Neuronal stem cell (in vitro differentiated cells): ENCODE measurements at regions not wholly inside any gene's neighbourhood (a gene's known extent, or its start where the extent isn't known, plus 50 kb on each side); places are given as distances from the start of the nearest gene placed in this dataset.

Source experiments
- DNase-seq: peaks from one replicate; pipeline ENCODE4 v3.0.0-alpha.2; 2013; ENCODE audit warnings: low spot score
- H2AFZ ChIP-seq: one replicate; pipeline ENCODE4 v1.6.1; 2013; ENCODE audit warnings: mild to moderate bottlenecking, low read length, inconsistent platforms
- H2AK5ac ChIP-seq: 2 replicates; pipeline ENCODE4 v1.6.1; 2013; ENCODE audit warnings: low read depth, mild to moderate bottlenecking, inconsistent platforms, low read length, moderate library complexity, mixed read lengths
- H2BK120ac ChIP-seq: 2 replicates; pipeline ENCODE4 v1.6.1; 2013; ENCODE audit warnings: low read depth, mild to moderate bottlenecking, inconsistent platforms, low read length, moderate library complexity, mixed read lengths
- H2BK12ac ChIP-seq: one replicate; pipeline ENCODE4 v1.6.1; 2013; ENCODE audit warnings: low read length, inconsistent platforms
- H2BK15ac ChIP-seq: 2 replicates; pipeline ENCODE4 v1.6.1; 2013; ENCODE audit warnings: mild to moderate bottlenecking, low read length, inconsistent platforms, mixed read lengths
- H2BK5ac ChIP-seq: one replicate; pipeline ENCODE4 v1.6.1; 2013; ENCODE audit warnings: inconsistent platforms, mild to moderate bottlenecking, low read length, moderate library complexity
- H3K14ac ChIP-seq: one replicate; pipeline ENCODE4 v1.6.1; 2013; ENCODE audit warnings: low read length, inconsistent platforms
- H3K18ac ChIP-seq: 2 replicates; pipeline ENCODE4 v1.6.1; 2013; ENCODE audit warnings: low read length, inconsistent platforms
- H3K23ac ChIP-seq: 2 replicates; pipeline ENCODE4 v1.6.1; 2013; ENCODE audit warnings: low read depth, mild to moderate bottlenecking, mixed read lengths, low read length, inconsistent platforms; ENCODE audit not compliant: poor library complexity
- H3K27ac ChIP-seq: replicated peaks from 3 replicates; pipeline ENCODE4 v1.5.1; 2013; ENCODE audit warnings: low read length, inconsistent platforms
- H3K27me3 ChIP-seq, 3 experiments: 2 replicates each; pipeline ENCODE4 v1.6.1; 2013; ENCODE audit warnings: low read length in 3 of 3, mild to moderate bottlenecking in 2 of 3, inconsistent platforms in 1 of 3, low read depth in 1 of 3, mixed read lengths in 1 of 3, moderate library complexity in 1 of 3; ENCODE audit not compliant: control insufficient read depth in 3 of 3, insufficient read depth in 3 of 3
- H3K36me3 ChIP-seq, 2 donors: replicated peaks in 1 of 2; 2 replicates each; pipeline ENCODE4 v1.6.1; 2013; ENCODE audit warnings: low read length in 2 of 2; ENCODE audit not compliant: control insufficient read depth in 2 of 2, insufficient read depth in 2 of 2
- H3K4ac ChIP-seq: 2 replicates; pipeline ENCODE4 v1.6.1; 2013; ENCODE audit warnings: inconsistent platforms, mild to moderate bottlenecking, low read length, moderate library complexity
- H3K4me1 ChIP-seq, 2 donors: 1 replicate in 1 of 2; 2 replicates in 1 of 2; pipeline ENCODE4 v1.6.1; 2013; ENCODE audit warnings: low read length in 2 of 2, low read depth in 1 of 2; ENCODE audit not compliant: control insufficient read depth in 2 of 2, insufficient read depth in 1 of 2
- H3K4me2 ChIP-seq: one replicate; pipeline ENCODE4 v1.6.1; 2013; ENCODE audit warnings: mild to moderate bottlenecking, low read length, inconsistent platforms; ENCODE audit not compliant: insufficient read depth, poor library complexity, severe bottlenecking
- H3K4me3 ChIP-seq, 2 donors: 2 replicates each; pipeline ENCODE4 v1.5.1; 2013; ENCODE audit warnings: low read length in 2 of 2, mild to moderate bottlenecking in 2 of 2, inconsistent platforms in 1 of 2, moderate library complexity in 1 of 2
- H3K79me1 ChIP-seq: one replicate; pipeline ENCODE4 v1.6.1; 2013; ENCODE audit warnings: low read depth, mild to moderate bottlenecking, inconsistent platforms, low read length, moderate library complexity
- H3K9ac ChIP-seq: one replicate; pipeline ENCODE4 v1.6.1; 2013; ENCODE audit warnings: mild to moderate bottlenecking, low read depth, low read length, inconsistent platforms; ENCODE audit not compliant: poor library complexity
- H3K9me3 ChIP-seq, 2 donors: replicated peaks in 1 of 2; 2 replicates each; pipeline versions ENCODE3 to v1.6.1; 2013; ENCODE audit warnings: low read length in 2 of 2, mild to moderate bottlenecking in 2 of 2, inconsistent platforms in 1 of 2, low read depth in 1 of 2, mixed read lengths in 1 of 2, moderate library complexity in 1 of 2; ENCODE audit not compliant: control insufficient read depth in 2 of 2, insufficient read depth in 1 of 2
- H4K8ac ChIP-seq: one replicate; pipeline ENCODE4 v1.6.1; 2013; ENCODE audit warnings: low read depth, mild to moderate bottlenecking, inconsistent platforms, low read length, moderate library complexity
- H4K91ac ChIP-seq: one replicate; pipeline ENCODE4 v1.6.1; 2013; ENCODE audit warnings: low read length, low read depth, mild to moderate bottlenecking, inconsistent platforms; ENCODE audit not compliant: poor library complexity
- WGBS, 2 donors: extraction: QIAGEN DNeasy Blood & Tissue Kit; methylation state at CpG; one replicate each; pipeline ENCODE4 v1.1.7; 2013; ENCODE audit warnings: missing lambda C conversion rate in 2 of 2, mixed read lengths in 1 of 2; ENCODE audit not compliant: insufficient read length in 2 of 2, insufficient replicate concordance in 1 of 2; ENCODE audit errors: extremely low coverage in 2 of 2; 5-methylcytosine and 5-hydroxymethylcytosine counted together

DNA sequence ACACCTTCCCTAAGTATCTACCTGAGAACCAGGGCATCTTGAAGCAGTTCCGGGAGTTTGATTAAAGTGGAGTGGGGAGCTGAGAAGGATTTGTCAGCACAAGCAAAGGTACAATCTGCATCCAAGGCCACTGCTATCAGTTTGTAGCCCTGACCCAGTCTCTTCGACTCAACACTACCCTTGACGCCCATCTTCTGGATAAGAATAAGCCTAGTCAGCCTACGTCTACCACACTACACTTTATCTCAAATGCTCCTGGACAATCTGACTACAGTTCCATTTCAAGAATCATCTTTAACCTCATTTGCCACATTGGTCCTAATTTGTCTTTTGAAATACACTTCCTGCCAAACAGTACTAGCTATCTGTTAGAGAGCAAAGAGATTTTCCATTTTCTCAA is 134.1 kb upstream of the C1GALT1 start:
- no CpG with 5 or more reads among the region's 4 CpGs for WGBS, 2 donors
- no peak overlapping the region for H4K91ac ChIP-seq
- no peak overlapping the region for H3K27ac ChIP-seq
- no peak overlapping the region for H2BK120ac ChIP-seq
- no peaks in the 10 kb centered on the region for H3K79me1 ChIP-seq
- no peak overlapping the region for H3K9ac ChIP-seq
- no peak overlapping the region for H3K4ac ChIP-seq
- no peak overlapping the region for H2AK5ac ChIP-seq
- no peak overlapping the region for H3K18ac ChIP-seq
- H3K4me2 ChIP-seq, result no peak overlapping the region
- H3K14ac ChIP-seq, result no peak overlapping the region
- H3K4me3 ChIP-seq, result no peak overlapping the region
- H2BK5ac ChIP-seq, result no peak overlapping the region
- no peaks in the 10 kb centered on the region for H3K4me1 ChIP-seq
- H3K36me3 ChIP-seq, result no peaks in the 10 kb centered on the region
- no peaks in the 10 kb centered on the region for H3K9me3 ChIP-seq
- no peak overlapping the region for H3K23ac ChIP-seq
- H2BK15ac ChIP-seq, result no peak overlapping the region
- no peak overlapping the region for H2AFZ ChIP-seq
- H3K27me3 ChIP-seq, result no peaks in the 10 kb centered on the region
- no peak overlapping the region for H2BK12ac ChIP-seq
- no peak overlapping the region for H4K8ac ChIP-seq
- no peak for DNase-seq

DNA sequence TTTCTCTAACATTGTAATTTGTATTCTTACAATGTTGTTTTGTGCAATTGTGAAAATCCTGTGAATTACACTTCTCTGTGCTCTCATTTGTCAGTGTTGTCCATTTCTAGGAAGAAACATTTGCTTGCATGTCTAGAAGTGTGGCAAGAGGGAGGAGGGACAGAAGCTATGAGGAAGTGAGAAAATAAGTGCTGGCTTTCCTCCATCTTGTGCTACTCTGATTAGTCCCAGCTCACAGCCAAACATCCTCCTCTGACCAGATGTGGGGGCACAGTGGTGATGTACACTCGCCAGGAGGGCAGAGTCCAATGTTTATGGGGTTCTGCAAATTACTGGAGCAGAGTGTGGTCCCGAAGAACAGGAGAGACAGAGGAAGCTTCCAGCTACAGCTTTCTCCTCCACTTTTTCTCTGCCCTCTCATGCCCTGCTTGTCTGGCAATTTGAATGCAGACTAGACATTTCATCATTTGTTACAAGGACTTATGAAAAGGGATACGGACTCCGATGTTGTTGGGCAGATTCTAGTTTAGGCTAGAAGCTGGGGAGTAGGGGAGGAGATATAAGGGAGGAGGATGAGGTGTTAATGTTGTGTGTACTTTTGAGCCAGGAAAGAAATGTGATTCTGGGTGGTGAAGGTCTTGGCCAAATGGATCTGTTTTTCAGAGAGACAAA is 131.0 kb upstream of the C1GALT1 start:
- H3K4me3 ChIP-seq, result no peak overlapping the region
- peak overlapping the region; percentile 4 for H2AFZ ChIP-seq
- DNase-seq, result no peak
- H3K23ac ChIP-seq, result no peak overlapping the region
- no peak overlapping the region for H3K9ac ChIP-seq
- H3K18ac ChIP-seq, result no peak overlapping the region
- H3K36me3 ChIP-seq, result no peaks in the 10 kb centered on the region
- H2BK5ac ChIP-seq, result no peak overlapping the region
- no peak overlapping the region for H4K91ac ChIP-seq
- no peak overlapping the region for H4K8ac ChIP-seq
- H3K27me3 ChIP-seq, result no peaks in the 10 kb centered on the region
- no peak overlapping the region for H3K27ac ChIP-seq
- H2BK15ac ChIP-seq, result no peak overlapping the region
- H3K79me1 ChIP-seq, result no peaks in the 10 kb centered on the region
- no peaks in the 10 kb centered on the region for H3K4me1 ChIP-seq
- no peak overlapping the region for H3K4ac ChIP-seq
- no peak overlapping the region for H3K14ac ChIP-seq
- H3K4me2 ChIP-seq, result no peak overlapping the region
- no peaks in the 10 kb centered on the region for H3K9me3 ChIP-seq
- no CpG with 5 or more reads among the region's 4 CpGs for WGBS, 2 donors
- H2AK5ac ChIP-seq, result no peak overlapping the region
- no peak overlapping the region for H2BK12ac ChIP-seq
- no peak overlapping the region for H2BK120ac ChIP-seq

DNA sequence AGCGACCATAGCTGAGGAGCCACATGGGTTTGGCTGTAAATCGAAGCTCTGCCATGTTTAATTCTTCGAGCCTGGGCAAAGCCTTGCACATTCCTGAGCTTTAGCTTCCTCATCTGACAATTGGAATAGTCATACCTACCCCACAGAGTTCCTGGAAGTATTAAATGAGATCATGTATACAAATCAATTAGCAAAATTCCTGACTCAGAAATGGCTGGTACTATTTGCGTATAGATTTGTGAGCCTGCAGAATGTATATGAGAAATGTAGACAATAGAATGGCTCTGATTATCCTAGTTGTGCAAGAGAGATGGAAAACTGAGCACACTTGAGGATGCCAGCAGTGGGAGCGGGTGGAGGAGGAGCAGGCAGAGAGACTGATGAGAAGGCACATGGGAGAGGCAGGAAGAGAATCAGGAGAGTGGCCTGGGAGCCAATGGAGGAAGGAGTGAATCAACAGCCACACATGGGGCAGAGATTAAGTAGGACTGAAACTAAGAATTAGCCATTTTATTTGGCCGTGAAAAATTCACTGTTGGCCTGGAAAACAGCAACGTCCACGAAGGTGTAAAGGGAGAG is 128.0 kb upstream of the C1GALT1 start:
- H2BK15ac ChIP-seq, result no peak overlapping the region
- H4K91ac ChIP-seq, result no peak overlapping the region
- H3K36me3 ChIP-seq, result no peaks in the 10 kb centered on the region
- no peak overlapping the region for H3K4me2 ChIP-seq
- H2BK12ac ChIP-seq, result no peak overlapping the region
- no CpG with 5 or more reads among the region's 8 CpGs for WGBS, 2 donors
- no peak overlapping the region for H2AK5ac ChIP-seq
- H3K14ac ChIP-seq, result no peak overlapping the region
- H3K4ac ChIP-seq, result no peak overlapping the region
- no peak overlapping the region for H3K27ac ChIP-seq
- DNase-seq, result no peak
- H3K4me3 ChIP-seq, result no peak overlapping the region
- no peak overlapping the region for H3K23ac ChIP-seq
- no peak overlapping the region for H2BK120ac ChIP-seq
- H3K9ac ChIP-seq, result no peak overlapping the region
- no peaks in the 10 kb centered on the region for H3K9me3 ChIP-seq
- no peak overlapping the region for H4K8ac ChIP-seq
- no peaks in the 10 kb centered on the region for H3K4me1 ChIP-seq
- no peak overlapping the region for H2BK5ac ChIP-seq
- no peak overlapping the region for H3K18ac ChIP-seq
- no peak overlapping the region for H2AFZ ChIP-seq
- no peaks in the 10 kb centered on the region for H3K79me1 ChIP-seq
- H3K27me3 ChIP-seq, result no peaks in the 10 kb centered on the region

DNA sequence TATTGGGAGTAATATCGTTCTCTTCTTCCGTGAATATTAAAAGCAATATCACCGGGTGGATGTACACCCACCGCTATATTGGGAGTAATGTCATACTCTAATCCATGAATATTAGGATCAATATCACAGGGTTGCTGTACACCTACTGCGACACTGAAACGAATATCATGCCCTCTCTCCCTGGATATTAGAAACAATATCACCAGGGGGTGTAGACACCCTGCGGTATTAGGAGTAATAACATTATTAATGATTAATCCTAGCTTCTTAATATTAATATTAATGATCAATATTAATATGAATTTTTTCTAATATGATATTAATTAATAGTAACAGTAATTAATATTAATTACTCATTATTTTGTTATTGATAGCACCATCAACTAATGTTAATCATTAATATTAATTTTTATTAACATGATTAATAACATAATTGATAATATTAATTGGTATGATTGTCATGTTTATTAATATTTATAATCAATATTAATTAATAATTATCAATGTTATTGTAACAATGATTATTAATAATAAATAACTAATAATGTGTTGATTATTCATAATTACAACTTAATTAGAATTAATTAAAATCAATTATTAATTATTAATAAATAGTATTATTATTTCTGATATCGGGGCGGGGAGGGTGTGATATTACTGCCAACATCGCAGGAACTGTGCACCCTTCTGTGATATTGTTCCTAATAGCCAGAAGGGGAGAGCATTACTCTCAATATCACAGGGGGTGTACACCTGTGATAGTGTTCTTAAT is 121.3 kb upstream of the C1GALT1 start:
- no peaks in the 10 kb centered on the region for H3K36me3 ChIP-seq
- no peak overlapping the region for H3K18ac ChIP-seq
- WGBS, 2 donors, result no CpG with 5 or more reads among the region's 10 CpGs
- no peak overlapping the region for H2AK5ac ChIP-seq
- H4K91ac ChIP-seq, result no peak overlapping the region
- H3K27ac ChIP-seq, result no peak overlapping the region
- H3K4me3 ChIP-seq, result no peak overlapping the region
- H2AFZ ChIP-seq, result no peak overlapping the region
- H3K4ac ChIP-seq, result no peak overlapping the region
- no peak overlapping the region for H3K9ac ChIP-seq
- H2BK5ac ChIP-seq, result no peak overlapping the region
- H3K27me3 ChIP-seq, result no peaks in the 10 kb centered on the region
- H2BK15ac ChIP-seq, result no peak overlapping the region
- H3K23ac ChIP-seq, result no peak overlapping the region
- no peak overlapping the region for H3K14ac ChIP-seq
- no peaks in the 10 kb centered on the region for H3K79me1 ChIP-seq
- no peak for DNase-seq
- no peaks in the 10 kb centered on the region for H3K9me3 ChIP-seq
- H3K4me2 ChIP-seq, result no peak overlapping the region
- no peak overlapping the region for H2BK12ac ChIP-seq
- H4K8ac ChIP-seq, result no peak overlapping the region
- no peak overlapping the region for H2BK120ac ChIP-seq
- no peaks in the 10 kb centered on the region for H3K4me1 ChIP-seq
